ENCODE measurements at regions not wholly inside any gene's neighbourhood (a gene's known extent, or its start where the extent isn't known, plus 50 kb on each side); places are given as distances from the start of the nearest gene placed in this dataset.

- ATAC-seq (ENCODE audit: low read depth) (no peak), DNase-seq (ENCODE audit: low spot score) (no peak)
- H3K4me3 ChIP-seq (ENCODE audit: severe bottlenecking): no peak overlapping the region
- no peaks in the 10 kb centered on the region for H3K27me3 ChIP-seq (ENCODE audit: insufficient read depth, poor library complexity, severe bottlenecking)
- no peaks in the 10 kb centered on the region for H3K4me1 ChIP-seq (ENCODE audit: insufficient read depth, poor library complexity, severe bottlenecking)
- no peak for TF ChIP-seq CTCF (IDR thresholded peaks at IDR 0.05; ENCODE audit: poor library complexity, severe bottlenecking)
- no peaks in the 10 kb centered on the region for H3K36me3 ChIP-seq (ENCODE audit: low read depth)
- H3K9me3 ChIP-seq (ENCODE audit: severe bottlenecking): no peaks in the 10 kb centered on the region
- no peak overlapping the region for H3K27ac ChIP-seq (ENCODE audit: poor library complexity, severe bottlenecking)
These were observed 196.8 kb upstream of the DAPK1 start for GRCh38 chr9:87300915-87301314.

- no peaks in the 10 kb centered on the region for H3K27me3 ChIP-seq (ENCODE audit: insufficient read depth, poor library complexity, severe bottlenecking)
These were observed 196.3 kb upstream of the DAPK1 start for GRCh38 chr9:87301371-87301770.

GRCh38 chr9:87305151-87305550 lies 192.5 kb upstream of the DAPK1 start:
- DNase-seq (ENCODE audit: low spot score) (no peak), ATAC-seq (ENCODE audit: low read depth) (no peak)
- H3K4me1 ChIP-seq (ENCODE audit: insufficient read depth, poor library complexity, severe bottlenecking): no peaks in the 10 kb centered on the region
- no peaks in the 10 kb centered on the region for H3K36me3 ChIP-seq (ENCODE audit: low read depth)
- TF ChIP-seq CTCF (IDR thresholded peaks at IDR 0.05; ENCODE audit: poor library complexity, severe bottlenecking): no peak
- no peaks in the 10 kb centered on the region for H3K9me3 ChIP-seq (ENCODE audit: severe bottlenecking)
- H3K27me3 ChIP-seq (ENCODE audit: insufficient read depth, poor library complexity, severe bottlenecking): no peaks in the 10 kb centered on the region
- no peak overlapping the region for H3K4me3 ChIP-seq (ENCODE audit: severe bottlenecking)
- no peak overlapping the region for H3K27ac ChIP-seq (ENCODE audit: poor library complexity, severe bottlenecking)

More at GRCh38 chr9:87301371-87301770, 196.3 kb upstream of the DAPK1 start:
- no peak for ATAC-seq (ENCODE audit: low read depth)
- H3K36me3 ChIP-seq (ENCODE audit: low read depth): no peaks in the 10 kb centered on the region
- H3K4me3 ChIP-seq (ENCODE audit: severe bottlenecking): no peak overlapping the region
- no peak overlapping the region for H3K27ac ChIP-seq (ENCODE audit: poor library complexity, severe bottlenecking)
- DNase-seq (ENCODE audit: low spot score): no peak
- no peaks in the 10 kb centered on the region for H3K9me3 ChIP-seq (ENCODE audit: severe bottlenecking)
- no peak for TF ChIP-seq CTCF (IDR thresholded peaks at IDR 0.05; ENCODE audit: poor library complexity, severe bottlenecking)
- H3K4me1 ChIP-seq (ENCODE audit: insufficient read depth, poor library complexity, severe bottlenecking): no peaks in the 10 kb centered on the region

GRCh38 chr9:87306006-87306405 lies 191.7 kb upstream of the DAPK1 start:
- H3K4me1 ChIP-seq (ENCODE audit: insufficient read depth, poor library complexity, severe bottlenecking): no peaks in the 10 kb centered on the region
- H3K9me3 ChIP-seq (ENCODE audit: severe bottlenecking): peaks cover 2% of the 10 kb centered on the region
- no peak overlapping the region for H3K4me3 ChIP-seq (ENCODE audit: severe bottlenecking)
- H3K27ac ChIP-seq (ENCODE audit: poor library complexity, severe bottlenecking): no peak overlapping the region
- H3K27me3 ChIP-seq (ENCODE audit: insufficient read depth, poor library complexity, severe bottlenecking): no peaks in the 10 kb centered on the region
- DNase-seq (ENCODE audit: low spot score) (no peak), ATAC-seq (ENCODE audit: low read depth) (no peak)
- TF ChIP-seq CTCF (IDR thresholded peaks at IDR 0.05; ENCODE audit: poor library complexity, severe bottlenecking): no peak
- H3K36me3 ChIP-seq (ENCODE audit: low read depth): no peaks in the 10 kb centered on the region

GRCh38 chr9:87307848-87308247 lies 189.8 kb upstream of the DAPK1 start:
- no peaks in the 10 kb centered on the region for H3K27me3 ChIP-seq (ENCODE audit: insufficient read depth, poor library complexity, severe bottlenecking)
- H3K36me3 ChIP-seq (ENCODE audit: low read depth): no peaks in the 10 kb centered on the region
- H3K4me3 ChIP-seq (ENCODE audit: severe bottlenecking): no peak overlapping the region
- peaks cover 2% of the 10 kb centered on the region for H3K9me3 ChIP-seq (ENCODE audit: severe bottlenecking)
- DNase-seq (ENCODE audit: low spot score) (no peak), ATAC-seq (ENCODE audit: low read depth) (no peak)
- no peak overlapping the region for H3K27ac ChIP-seq (ENCODE audit: poor library complexity, severe bottlenecking)
- H3K4me1 ChIP-seq (ENCODE audit: insufficient read depth, poor library complexity, severe bottlenecking): no peaks in the 10 kb centered on the region
- no peak for TF ChIP-seq CTCF (IDR thresholded peaks at IDR 0.05; ENCODE audit: poor library complexity, severe bottlenecking)

Measured in RWPE2 (cell line).